Gastroesophageal sphincter (tissue), 4 donors: ENCODE measurements at regions not wholly inside any gene's neighbourhood (a gene's known extent, or its start where the extent isn't known, plus 50 kb on each side); places are given as distances from the start of the nearest gene placed in this dataset.

Experiments
- ATAC-seq: fragments of 150-250 bp; one replicate; pipeline ENCODE4 v1.9.1; 2016; ENCODE audit warnings: mild to moderate bottlenecking, moderate library complexity
- H3K27ac ChIP-seq, 4 donors: fragments of 200-600 bp; sonication (generic) in 3 of 4; 1 replicate in 3 of 4; 2 replicates in 1 of 4; pipeline ENCODE4 v1.5.1; 2016 to 2019
- H3K27me3 ChIP-seq: fragments of 200-600 bp; sonication (generic); one replicate; pipeline ENCODE4 v1.5.1; 2019
- H3K36me3 ChIP-seq, 2 donors: fragments of 200-600 bp; sonication (generic); one replicate each; pipeline ENCODE4 v1.5.1; 2019; ENCODE audit warnings: control low read depth in 1 of 2
- H3K4me1 ChIP-seq, 3 donors: fragments of 200-600 bp; sonication (generic); 1 replicate in 2 of 3; 2 replicates in 1 of 3; pipeline ENCODE4 v1.5.1; 2016 to 2019; ENCODE audit warnings: control low read depth in 2 of 3
- H3K4me3 ChIP-seq, 2 donors: fragments of 200-600 bp; sonication (generic); one replicate each; pipeline ENCODE4 v1.5.1; 2019; ENCODE audit warnings: mild to moderate bottlenecking in 1 of 2, moderate library complexity in 1 of 2
- H3K9me3 ChIP-seq, 3 donors: fragments of 200-600 bp; sonication (generic); one replicate each; pipeline ENCODE4 v1.5.1; 2017 to 2019; ENCODE audit warnings: control low read depth in 2 of 3
- CTCF ChIP-seq, 4 experiments: fragments of 200-600 bp in 2 of 4; fragments of 450-650 bp in 2 of 4; sonication (generic) in 1 of 4; IDR thresholded peaks; one replicate each; pipeline ENCODE4 v1.5.1; 2017 to 2019; ENCODE audit warnings: antibody characterized with exemption in 4 of 4, mild to moderate bottlenecking in 2 of 4, moderate library complexity in 2 of 4
- EP300 ChIP-seq: sonication (generic); formaldehyde crosslinking; IDR thresholded peaks from one replicate; pipeline ENCODE4 v1.6.1; 2017; ENCODE audit warnings: antibody characterized with exemption, mild to moderate bottlenecking
- POLR2A ChIP-seq, 2 donors: fragments of 450-650 bp; IDR thresholded peaks; one replicate each; pipeline ENCODE4 v1.6.1; 2017; ENCODE audit warnings: antibody characterized with exemption in 2 of 2, mild to moderate bottlenecking in 2 of 2, moderate library complexity in 1 of 2
- POLR2AphosphoS5 ChIP-seq: sonication (generic); formaldehyde crosslinking; IDR thresholded peaks from one replicate; pipeline ENCODE4 v1.6.1; 2017; ENCODE audit warnings: antibody characterized with exemption
- WGBS, 2 donors: methylation state at CpG; one replicate each; pipeline ENCODE4 v1.1.5; 2018; ENCODE audit warnings: low coverage in 1 of 2; 5-methylcytosine and 5-hydroxymethylcytosine counted together

GRCh38 chr7:145875267-145875666 is 241.3 kb upstream of the CNTNAP2 start:
- H3K4me1 ChIP-seq: no peaks in the 10 kb centered on the region
- ATAC-seq: no peak
- no peak for TF ChIP-seq CTCF (IDR thresholded peaks at IDR 0.05)
- TF ChIP-seq EP300: no peak
- TF ChIP-seq POLR2A (IDR thresholded peaks at IDR 0.05): no peak
- no peak for TF ChIP-seq POLR2AphosphoS5
- H3K36me3 ChIP-seq: no peaks in the 10 kb centered on the region
- no peaks in the 10 kb centered on the region for H3K9me3 ChIP-seq
- H3K27ac ChIP-seq: no peak overlapping the region
- H3K27me3 ChIP-seq: no peaks in the 10 kb centered on the region
- H3K4me3 ChIP-seq: no peak overlapping the region

- TF ChIP-seq POLR2A (IDR thresholded peaks at IDR 0.05) (no peak), POLR2AphosphoS5 (no peak), EP300 (no peak), CTCF (IDR thresholded peaks at IDR 0.05) (no peak)
- no peak for ATAC-seq
- Histone ChIP-seq H3K4me3 (no peak overlapping the region), H3K4me1 (no peaks in the 10 kb centered on the region), H3K27me3 (no peaks in the 10 kb centered on the region), H3K36me3 (no peaks in the 10 kb centered on the region), H3K27ac (no peak overlapping the region), H3K9me3 (peaks cover 0 to 26% (median 0%) of the 10 kb centered on the region in 3 donors)
- WGBS, 2 donors: no CpG with 5 or more reads among the region's 2 CpGs
Observed at GRCh38 chr7:145868935-145869334, 247.7 kb upstream of the CNTNAP2 start.

GRCh38 chr7:145862212-145862611 is 254.4 kb upstream of the CNTNAP2 start:
- no peak overlapping the region for H3K4me3 ChIP-seq
- no peak for ATAC-seq
- H3K4me1 ChIP-seq: no peaks in the 10 kb centered on the region
- TF ChIP-seq POLR2AphosphoS5: no peak
- TF ChIP-seq CTCF (IDR thresholded peaks at IDR 0.05): no peak
- no peak for TF ChIP-seq EP300
- no peak for TF ChIP-seq POLR2A (IDR thresholded peaks at IDR 0.05)
- 80% methylated on average over 1 of the region's 5 CpGs; no CpG with 5 or more reads in 1 of the 2 donors for WGBS, 2 donors
- peaks cover 0 to 6% (median 0%) of the 10 kb centered on the region in 3 donors for H3K9me3 ChIP-seq
- no peaks in the 10 kb centered on the region for H3K36me3 ChIP-seq
- H3K27ac ChIP-seq: no peak overlapping the region
- H3K27me3 ChIP-seq: no peaks in the 10 kb centered on the region

- Histone ChIP-seq H3K9me3 (no peaks in the 10 kb centered on the region), H3K4me3 (no peak overlapping the region), H3K27ac (no peak overlapping the region), H3K27me3 (no peaks in the 10 kb centered on the region), H3K36me3 (no peaks in the 10 kb centered on the region), H3K4me1 (no peaks in the 10 kb centered on the region)
- ATAC-seq: no peak
- WGBS, 2 donors: 75 to 92% methylated on average over 1 of the region's 1 CpG
- no peak for TF ChIP-seq POLR2AphosphoS5
Observed at GRCh38 chr7:145860809-145861208, 255.8 kb upstream of the CNTNAP2 start.

GRCh38 chr7:145850636-145851035 is 266.0 kb upstream of the CNTNAP2 start:
- Histone ChIP-seq H3K36me3 (no peaks in the 10 kb centered on the region), H3K4me3 (no peak overlapping the region), H3K27me3 (no peaks in the 10 kb centered on the region), H3K4me1 (no peaks in the 10 kb centered on the region), H3K9me3 (peaks cover 0 to 5% (median 0%) of the 10 kb centered on the region in 3 donors), H3K27ac (no peak overlapping the region)
- ATAC-seq: no peak
- 69 to 100% methylated on average over 1 to 3 of the region's 6 CpGs for WGBS, 2 donors
- TF ChIP-seq EP300 (no peak), POLR2A (IDR thresholded peaks at IDR 0.05) (no peak), POLR2AphosphoS5 (no peak), CTCF (IDR thresholded peaks at IDR 0.05) (no peak)

GRCh38 chr7:145848691-145849090 is 267.9 kb upstream of the CNTNAP2 start:
- Histone ChIP-seq H3K27me3 (no peaks in the 10 kb centered on the region), H3K4me3 (no peak overlapping the region), H3K9me3 (no peaks in the 10 kb centered on the region), H3K4me1 (no peaks in the 10 kb centered on the region), H3K36me3 (no peaks in the 10 kb centered on the region), H3K27ac (no peak overlapping the region)
- ATAC-seq: no peak
- 44 to 60% methylated on average over 1 of the region's 1 CpG for WGBS, 2 donors
- no peak for TF ChIP-seq EP300
- TF ChIP-seq POLR2A (IDR thresholded peaks at IDR 0.05): no peak
- no peak for TF ChIP-seq CTCF (IDR thresholded peaks at IDR 0.05)
- TF ChIP-seq POLR2AphosphoS5: no peak
